Activated CD4-positive, alpha-beta T cell treated with anti-CD3 and anti-CD28 coated beads, Interleukin-2, amount 50 U/mL, for 16 hours (primary cell): ENCODE measurements at regions not wholly inside any gene's neighbourhood (a gene's known extent, or its start where the extent isn't known, plus 50 kb on each side); places are given as distances from the start of the nearest gene placed in this dataset.
A peak's percentile ranks its signal among the peaks of the same experiment; 100 is the strongest.

Experiments used
- DNase-seq: peaks from one replicate; pipeline ENCODE4 v3.0.0-alpha.2; 2020

DNA sequence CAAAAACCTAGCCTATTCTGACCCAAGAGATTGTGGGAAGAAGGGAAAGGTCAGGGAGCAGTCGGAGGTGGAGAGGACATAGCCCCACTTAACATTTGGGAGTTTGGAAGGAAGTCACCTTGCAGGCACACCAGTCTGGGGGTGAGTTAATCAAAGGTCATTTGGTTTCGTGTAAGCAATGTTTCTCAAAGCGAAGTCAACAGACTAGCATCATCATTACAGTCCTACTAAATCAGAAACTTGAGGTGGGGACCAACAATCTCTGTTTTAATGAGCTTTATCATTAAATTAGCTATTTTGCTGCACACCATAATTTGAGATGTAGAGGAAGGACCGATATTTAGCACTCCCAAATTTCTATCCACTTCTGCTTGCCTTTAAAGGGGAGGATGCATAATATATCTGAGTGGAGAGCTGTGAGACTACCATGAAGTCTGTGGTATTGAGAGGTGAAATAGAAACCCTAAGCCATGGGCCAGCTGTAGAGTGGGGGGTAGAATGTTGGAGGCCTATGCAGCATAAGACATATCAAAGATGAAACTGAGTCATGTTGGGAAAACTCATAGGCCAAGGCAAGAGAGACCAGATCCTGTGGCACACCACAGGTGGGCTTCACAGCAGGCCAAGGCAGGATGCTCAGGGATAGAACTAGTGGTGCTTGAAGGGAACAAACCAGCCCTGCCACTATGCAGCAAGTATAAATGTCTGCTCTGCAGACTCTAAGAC, 141.7 kb upstream of the ANKFN1 start:
- peak; percentile 13 for DNase-seq

DNA sequence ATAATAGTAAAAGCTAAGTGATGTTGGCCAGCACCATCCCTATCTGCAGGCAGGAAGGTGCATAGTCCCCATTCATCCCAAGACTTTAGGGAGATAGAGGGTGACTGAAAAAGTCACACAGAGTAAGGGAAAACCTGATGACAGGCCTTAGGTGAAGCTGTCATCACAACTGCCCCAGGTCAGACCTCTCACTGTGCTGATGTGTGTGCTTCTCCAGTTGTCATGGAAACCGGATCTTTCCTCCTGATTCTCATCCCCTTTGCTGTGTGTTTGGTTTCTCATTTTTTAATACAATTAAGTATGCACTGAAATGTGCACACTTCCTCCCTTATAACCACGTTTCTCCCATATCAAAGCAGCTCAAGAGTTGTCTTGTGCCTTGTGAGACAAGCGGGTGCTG, 135.1 kb upstream of the ANKFN1 start:
- DNase-seq: no peak

DNA sequence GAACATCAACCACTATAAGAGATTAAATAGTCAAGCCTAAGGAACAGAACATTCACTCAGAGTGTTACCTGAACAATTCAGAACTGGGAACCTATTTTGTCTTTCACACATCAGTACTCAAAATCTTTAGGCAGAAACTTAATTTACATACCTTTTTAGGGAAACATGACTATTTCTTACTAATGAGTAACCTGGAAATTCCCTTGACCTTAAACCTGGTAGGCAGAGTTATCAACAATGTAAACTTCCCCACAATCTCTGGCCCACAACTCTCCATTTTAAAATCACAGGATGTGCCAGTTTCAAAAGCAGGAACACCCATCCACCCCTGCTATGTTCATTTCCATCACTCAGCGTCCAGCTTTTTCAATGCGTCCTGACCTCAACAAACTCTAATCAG, 132.9 kb upstream of the ANKFN1 start:
- DNase-seq: peak; percentile 19

DNA sequence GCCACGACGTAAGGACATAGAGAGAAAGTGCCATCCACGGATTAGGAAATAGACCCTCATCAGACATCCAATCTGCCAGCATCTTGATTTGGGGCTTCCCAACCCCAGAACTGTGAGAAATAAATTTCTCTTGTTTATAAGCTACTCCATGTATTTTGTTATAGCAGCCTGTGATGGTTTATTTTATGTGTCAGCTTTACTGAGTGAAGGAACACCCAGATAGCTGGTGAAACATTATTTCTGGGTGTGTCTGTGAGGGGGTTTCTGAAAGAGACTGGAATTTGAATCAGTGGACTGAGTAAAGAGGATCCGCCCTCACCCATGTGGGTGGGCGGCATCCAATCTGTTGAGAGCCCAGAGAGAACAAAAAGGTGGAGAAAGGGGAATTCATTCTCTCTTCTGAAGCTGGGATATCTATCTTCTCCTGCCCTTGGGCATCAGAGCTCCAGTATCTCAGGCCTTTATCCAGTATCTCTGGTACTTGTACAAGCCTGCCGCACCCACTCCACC, 131.5 kb upstream of the ANKFN1 start:
- no peak for DNase-seq

DNA sequence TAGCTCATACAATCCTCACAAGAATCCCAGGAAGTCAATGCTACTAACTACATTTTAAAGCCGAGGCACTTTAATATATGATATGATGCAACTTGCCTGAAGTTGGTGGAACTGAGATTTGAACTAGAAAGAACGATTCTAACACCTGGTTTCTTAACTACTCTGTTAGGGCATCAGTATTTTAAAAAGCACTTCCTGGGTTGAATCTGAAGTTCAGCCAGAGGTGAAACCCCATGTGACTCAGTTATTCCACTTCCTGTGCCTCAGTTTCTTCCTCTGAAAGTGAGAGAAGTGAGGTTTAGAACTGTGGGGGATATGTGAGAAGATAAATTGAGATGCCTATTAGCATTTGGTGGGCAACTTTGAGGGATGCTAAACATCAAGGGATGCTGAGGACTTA, 129.4 kb upstream of the ANKFN1 start:
- DNase-seq: peak; percentile 42

DNA sequence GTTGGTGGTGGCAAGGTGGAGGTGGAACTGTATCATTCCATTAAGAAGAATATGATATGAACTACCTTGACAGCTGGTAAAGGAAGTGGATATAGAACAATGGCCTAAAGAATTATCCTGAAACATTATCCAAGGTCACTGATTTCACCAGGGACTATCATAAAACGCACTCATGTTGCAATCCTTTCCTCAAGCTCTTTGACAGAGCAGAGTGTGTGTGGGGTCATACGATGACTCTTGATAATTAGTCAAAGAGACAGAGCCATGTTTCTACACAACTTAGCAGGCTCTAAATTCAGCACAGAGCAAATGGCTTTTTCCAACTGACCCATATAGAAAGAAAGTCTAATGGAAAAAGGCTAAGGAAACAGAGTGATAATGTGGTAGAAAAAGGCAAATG, 126.4 kb upstream of the ANKFN1 start:
- no peak for DNase-seq

DNA sequence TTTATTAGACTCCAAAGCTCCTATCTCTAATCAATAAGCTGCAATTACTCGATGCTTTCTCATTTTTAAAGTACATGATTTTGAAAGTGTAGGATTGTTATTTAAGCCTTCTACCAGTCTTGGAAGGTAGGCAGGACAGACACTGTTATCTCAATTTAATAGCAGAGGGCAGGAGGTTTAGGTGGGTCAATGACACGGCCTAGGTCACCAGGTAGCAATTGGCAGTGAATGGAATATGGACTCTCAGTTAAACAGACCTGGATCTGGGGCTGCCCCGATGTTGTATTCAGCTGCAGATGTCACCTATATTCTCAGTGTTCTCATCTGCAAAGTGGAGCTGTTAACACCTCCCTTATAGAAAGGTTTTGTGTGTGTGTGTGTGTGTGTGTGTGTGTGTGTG, 124.4 kb upstream of the ANKFN1 start:
- DNase-seq: no peak

DNA sequence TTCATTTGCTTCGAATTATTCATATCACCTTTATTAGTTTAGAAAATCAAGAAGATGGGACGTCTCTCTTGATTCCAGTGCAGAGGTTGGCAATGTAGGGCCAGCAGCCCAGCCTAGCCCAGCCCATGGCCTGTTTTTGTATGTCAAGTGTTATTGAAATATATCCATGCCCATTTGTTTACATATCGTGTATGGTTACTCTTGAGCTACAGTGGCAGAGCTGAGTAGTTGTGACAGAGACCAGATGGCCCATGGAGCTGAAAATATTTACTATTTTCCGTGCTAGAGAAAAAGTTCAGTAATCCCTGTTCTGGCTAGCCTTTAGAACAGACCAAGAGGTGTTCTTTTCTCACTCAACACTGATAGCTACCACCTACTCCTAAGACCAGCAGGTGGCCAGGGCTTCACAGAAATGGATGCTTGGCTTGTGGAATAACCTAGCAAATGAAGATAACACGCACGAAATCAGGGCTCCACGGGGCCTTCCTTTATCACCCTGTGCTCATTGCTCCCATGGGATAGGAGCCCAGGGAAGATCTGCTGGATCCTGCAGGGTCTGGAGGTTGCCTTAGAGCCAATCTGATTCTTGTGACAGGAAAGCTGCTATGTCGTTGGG, 123.2 kb upstream of the ANKFN1 start:
- DNase-seq: no peak

DNA sequence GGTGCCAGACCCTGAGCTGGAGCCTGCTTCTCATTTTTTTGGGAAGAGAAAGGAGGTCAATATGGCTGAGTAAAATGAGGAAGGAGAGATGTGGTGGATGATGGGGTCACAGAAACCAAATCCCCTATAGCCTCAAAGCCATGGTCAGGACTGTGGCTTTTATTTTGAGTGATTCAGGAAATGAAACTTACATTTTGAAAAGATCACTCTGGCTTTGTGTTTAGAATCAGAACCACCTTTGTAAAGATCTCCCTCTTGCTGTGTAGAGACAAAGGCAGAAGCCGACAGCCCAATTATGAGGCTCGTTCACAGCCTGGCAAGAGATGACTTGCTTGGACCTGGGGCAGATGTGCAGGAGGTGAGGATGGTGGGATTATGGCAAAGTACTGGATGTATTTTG, 121.6 kb upstream of the ANKFN1 start:
- DNase-seq: no peak

DNA sequence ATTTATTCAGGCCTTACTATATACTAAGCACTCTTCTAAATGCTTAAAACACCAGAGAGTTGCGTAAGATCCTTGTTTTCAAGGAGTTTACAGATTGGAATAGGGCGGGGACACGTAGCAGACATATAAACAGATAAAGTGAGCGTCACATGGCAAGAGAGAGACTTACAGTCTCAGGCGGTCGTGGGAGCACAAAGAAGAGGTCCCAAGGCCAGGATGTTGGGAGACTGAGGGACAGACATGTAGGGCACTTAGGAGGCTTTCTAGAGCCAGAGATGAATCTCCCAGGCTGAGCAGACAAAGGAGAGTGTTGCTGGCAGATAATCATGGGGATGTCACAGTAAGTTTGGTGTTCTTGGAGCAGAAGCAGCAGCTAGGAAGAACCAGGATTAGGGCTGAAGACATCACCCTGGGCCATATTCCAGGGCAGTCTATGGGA, 119.1 kb upstream of the ANKFN1 start:
- DNase-seq: no peak

DNA sequence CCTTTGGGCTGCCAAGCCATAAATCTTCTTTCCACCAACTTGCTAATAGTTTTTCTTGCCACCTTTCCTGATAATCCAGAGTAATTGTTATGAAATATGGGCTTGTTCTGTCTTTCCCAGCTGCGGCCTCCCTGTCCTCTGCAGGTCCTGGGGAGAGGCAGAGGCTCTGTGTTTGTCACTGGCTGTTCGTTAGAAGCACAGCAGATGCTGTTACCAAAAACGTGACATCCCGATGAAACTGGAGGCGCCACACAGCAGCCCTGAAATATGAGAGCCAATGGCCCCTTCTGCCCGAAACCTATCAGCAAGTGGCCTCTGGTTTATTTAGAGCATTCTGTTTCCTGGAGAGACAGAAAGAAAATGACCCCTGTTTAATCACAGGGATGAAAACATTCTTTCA, 115.1 kb upstream of the ANKFN1 start:
- DNase-seq: no peak

DNA sequence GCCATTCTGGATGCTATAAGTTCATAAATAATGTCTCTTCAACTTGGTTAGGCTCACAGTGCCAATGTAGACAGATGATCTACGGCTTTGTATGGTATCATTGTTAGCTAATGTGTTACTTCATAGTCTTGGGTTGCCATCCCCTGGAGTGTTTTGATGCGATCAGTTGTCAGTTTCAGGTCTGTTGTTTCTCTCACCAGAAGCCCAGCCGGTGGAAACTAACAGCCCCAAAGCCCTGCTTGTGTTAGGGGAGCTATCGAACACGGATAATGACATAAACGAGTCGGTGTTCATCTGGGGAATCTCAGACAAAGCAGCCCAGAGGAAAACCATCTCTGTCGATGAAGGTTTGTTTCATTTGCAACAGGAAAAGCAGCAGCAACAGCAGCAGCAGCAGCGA, 107.4 kb upstream of the ANKFN1 start:
- DNase-seq: no peak

DNA sequence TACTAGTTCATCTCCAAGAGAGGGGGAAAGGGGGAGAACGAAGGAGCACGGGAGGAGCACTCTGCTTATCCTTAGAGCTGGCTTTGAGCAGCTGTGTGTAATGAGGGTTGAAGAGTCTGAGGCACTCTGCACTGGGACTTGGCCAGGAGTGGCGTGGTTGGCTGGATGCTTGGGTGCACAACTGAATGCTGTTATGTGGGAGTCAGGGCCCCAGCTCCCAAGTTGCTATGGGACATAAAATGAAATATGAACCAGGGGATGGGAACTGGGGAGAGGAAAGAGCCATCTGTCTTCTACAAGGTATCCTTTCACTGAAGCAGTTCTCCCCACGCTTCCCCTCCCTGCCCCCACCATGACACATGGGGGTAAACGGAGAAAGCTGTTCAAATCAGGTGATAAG, 105.9 kb upstream of the ANKFN1 start:
- no peak for DNase-seq

DNA sequence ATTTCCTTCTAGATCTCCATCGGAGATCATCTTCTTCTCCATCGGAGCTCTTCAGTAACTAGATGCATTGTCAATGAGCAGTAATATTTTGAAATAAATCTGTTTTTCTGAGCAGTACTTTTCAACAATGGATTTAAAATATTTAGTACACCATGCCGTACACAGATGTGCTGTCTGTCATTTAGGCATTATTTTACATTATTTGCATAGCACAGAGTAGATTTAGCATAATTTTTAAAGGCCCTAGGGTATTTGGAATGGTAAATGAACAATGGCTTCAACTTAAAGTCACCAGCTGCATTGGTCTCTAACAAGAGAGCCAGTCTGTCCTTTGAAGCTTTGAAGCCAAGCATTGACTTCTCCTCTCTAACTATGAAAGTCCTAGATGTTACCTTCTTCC, 95.4 kb upstream of the ANKFN1 start:
- no peak for DNase-seq

DNA sequence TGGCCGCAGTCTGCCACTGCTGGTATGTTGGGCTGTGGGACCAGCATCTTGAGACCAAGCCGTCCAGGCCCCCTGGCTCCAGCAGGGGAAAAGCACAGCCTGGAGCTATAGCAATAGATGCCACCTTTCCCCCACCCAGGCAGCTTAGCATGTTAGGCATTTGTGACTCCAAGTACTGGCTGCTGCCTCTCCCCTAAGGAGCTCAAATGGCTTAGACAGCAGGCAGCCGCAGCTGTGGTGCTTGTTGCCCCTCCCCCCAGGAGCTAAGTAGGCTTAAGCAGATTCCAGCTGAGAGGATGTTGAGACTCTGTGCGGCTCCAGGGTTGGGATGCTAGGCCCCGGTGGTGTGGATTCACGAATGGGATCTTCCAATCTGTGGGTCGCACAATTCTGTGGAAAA, 88.8 kb upstream of the ANKFN1 start:
- DNase-seq: no peak

DNA sequence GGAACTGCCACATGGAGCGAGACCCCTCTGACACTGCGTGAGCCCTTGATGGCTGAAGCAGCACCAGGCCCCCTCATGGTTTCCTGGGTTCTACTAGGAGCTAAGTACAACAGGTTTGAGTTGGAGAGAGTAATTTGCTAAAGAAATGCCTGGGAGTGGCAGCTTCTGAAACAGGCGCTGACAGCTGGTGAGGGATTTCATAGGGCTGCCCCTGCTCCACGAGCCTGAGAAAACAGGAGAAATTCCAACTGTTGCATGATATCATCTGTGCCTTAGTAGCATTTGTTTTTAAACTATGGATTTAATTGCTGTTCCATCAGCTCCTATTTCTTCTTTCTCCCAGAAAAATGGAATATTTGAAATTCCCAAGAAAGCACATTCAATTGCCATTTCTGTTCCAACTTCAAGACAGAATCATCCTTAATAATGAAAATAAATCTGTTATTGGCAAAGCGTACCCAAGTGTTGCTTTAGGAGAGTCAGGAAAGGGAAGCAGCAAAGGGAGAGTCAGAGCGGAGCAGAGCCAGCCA, 78.8 kb upstream of the ANKFN1 start:
- DNase-seq: no peak

DNA sequence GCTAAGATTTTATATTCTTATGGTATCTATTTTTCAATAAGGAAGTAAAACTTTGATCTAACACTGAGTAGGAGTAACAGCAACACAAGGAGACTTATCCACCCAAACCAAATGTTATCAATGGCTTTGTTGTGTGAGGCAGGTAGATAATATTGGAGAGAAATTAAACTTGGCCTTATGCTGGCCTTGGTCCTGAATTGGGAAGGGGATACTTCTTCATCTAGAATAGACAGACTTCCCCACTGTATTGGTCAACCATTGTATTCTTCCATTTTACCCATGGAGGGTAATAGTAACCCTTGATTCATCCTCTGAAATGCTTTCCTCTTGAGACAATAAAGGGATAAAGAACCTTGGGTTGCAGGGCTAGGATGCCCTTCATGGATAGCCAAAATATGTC, 76.3 kb upstream of the ANKFN1 start:
- no peak for DNase-seq

DNA sequence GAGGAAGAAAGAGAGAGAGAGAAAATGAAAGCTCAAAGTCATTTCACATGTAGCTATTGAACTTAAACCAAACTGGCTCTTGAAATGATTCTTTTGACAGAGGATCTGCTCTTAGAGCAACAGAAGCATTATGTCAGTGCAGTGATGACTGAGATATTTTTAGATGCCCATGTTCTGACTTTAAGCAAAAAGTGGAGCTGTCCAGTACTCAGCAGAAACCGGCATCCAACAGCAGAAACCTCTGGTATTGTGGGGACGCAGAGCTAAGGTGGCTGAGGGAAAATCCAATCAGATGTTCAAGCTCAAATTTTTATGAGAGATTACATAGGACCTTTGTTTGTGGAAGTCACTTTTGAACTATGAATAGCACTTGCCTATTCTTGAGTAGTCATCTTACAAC, 69.8 kb upstream of the ANKFN1 start:
- no peak for DNase-seq

DNA sequence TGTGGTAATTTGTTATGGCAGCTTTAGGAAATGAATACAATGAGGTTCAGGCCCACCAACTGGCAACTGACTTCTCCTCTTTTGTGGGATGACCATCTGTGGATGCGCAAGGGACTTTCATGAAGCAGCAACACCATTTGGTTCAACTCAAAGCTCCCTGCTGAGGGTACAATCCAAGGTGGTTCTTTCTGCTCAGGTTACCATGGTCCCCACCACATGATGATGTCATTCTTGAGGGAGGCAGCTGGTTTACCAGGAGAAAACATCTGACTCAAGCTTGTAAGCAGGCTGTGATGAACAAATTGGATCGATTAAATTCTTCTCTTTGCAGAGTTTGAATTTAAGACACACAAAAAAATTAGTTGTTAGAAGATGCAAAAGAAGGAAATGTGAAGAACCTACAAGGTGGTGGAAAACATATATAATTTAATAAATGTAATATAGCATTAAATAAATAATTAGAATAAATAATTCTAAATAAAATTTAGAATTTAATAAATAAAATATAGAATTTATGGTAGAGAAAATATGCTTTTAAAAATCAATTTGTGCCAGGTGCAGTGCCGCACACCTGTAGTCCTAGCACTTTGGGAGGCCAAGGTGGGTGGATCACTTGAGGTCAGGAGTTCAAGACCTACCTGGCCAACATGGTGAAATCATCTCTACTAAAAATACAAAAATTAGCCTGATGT, 67.6 kb upstream of the ANKFN1 start:
- no peak for DNase-seq

DNA sequence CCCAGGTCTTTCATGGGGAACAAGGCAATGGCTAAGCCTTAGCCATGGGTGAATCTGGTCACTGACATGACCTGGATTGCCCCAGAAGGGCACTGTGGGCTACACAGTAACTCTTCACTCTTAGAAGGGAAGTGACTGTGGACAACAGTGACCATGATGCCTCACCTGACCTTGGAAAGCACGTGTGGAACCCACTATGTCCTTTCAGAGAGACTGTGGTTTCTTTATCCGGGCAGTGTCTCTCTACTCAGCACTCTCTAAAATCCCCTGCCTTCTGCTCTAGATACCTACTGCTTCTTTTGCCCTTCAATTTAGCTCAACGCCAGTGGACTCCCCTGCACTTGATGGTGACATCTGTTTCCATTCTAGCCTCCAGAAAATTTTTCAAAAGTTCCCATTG, 66.1 kb upstream of the ANKFN1 start:
- no peak for DNase-seq

DNA sequence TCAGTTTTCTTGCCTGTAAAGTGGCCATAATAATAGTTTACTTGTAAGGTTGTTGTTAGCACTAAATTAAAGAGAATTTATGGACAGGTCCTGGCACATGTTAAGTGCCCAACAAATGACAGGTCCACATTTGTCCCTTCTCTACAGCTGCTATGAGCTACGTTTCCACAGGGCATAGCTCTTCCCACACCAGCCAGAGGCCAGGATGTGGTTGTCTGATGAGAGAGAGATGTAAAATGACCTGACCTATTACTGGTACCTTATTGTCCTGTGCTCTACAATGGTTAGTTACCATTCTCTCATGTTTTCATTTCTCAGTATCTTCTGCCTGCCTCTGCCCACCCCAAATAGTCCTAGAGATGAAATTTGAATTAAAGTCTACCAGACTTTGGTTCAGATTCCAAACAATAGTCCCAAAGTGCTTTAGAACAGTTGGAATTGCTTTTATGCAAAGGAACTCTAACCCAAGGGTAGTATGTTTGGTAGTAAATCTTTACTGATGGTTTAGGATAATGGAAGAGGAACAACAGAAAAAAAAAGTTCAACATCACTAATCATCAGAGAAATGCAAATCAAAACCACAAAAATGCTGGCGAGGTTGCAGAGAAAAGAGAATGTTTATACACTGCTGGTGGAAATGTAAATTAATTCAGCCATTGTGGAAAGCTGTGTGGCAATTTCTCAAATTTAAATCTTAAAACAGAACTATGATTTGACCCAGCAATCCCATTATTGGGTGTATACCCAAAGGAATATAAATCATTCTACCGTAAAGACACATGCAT, 57.1 kb upstream of the ANKFN1 start:
- DNase-seq: no peak

DNA sequence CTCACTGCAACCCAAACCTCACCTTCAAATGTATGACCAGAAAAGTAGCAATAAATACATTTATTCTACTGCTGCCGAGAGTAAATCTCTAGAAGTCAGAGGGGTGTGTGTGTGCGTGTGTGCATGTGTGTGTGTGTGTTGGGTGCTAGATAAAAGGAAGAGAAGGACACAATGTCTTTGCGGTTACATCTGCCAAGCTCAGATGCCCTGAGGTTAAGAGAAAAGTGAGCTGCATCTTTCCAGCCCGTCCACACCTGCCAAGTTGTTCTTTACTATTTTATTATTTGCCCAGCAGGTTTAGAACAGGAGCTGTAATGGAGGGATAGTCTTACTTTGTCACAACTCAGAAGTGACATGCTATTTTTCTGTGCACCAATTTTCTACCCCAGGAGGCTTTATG, 54.5 kb upstream of the ANKFN1 start:
- DNase-seq: no peak

DNA sequence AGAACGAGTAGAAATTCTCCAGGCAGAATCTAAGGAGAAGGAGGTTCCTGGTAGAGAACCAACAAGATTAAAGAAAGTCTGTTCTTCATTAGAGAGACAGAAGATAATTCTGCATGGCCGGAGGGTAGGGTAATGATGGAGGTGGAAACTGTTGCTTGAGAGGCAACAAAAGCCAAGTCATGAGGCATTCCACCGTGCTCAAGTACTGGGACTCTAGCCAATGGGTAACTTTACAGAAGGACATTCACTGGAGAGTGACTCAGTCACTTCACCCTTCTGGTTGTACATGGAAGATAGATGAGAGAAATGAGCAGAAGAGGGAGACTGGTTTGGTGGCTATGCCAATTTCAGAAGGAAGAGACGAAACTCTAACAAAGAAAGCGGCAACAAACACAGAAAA, 53.6 kb upstream of the ANKFN1 start:
- DNase-seq: no peak
